HepG2 (cell line): ENCODE measurements at regions not wholly inside any gene's neighbourhood (a gene's known extent, or its start where the extent isn't known, plus 50 kb on each side); places are given as distances from the start of the nearest gene placed in this dataset.

Source experiments
- ATAC-seq: fragments of 200-7000 bp; cut with Tn5 transposase; 3 replicates; pipeline ENCODE4 v1.9.1; 2020; ENCODE audit warnings: mild to moderate bottlenecking, moderate library complexity
- BruUV-seq: library from RNA; stranded (reverse); fragments of 400-500 nt; replicated peaks from 2 replicates; lab custom pipeline; 2021; lab: Mats Ljungman, UMichigan
- CTCF ChIA-PET: fragments of 300-600 bp; formaldehyde crosslinking; extraction: SDS; loops from one replicate; lab custom pipeline; 2021; ENCODE audit warnings: low total read pairs, inconsistent platforms, low intra/inter-chr PET ratio; lab: Yijun Ruan, JAX
- POLR2A ChIA-PET: fragments of 350-600 bp; sonication (Branson Sonifier 250); formaldehyde crosslinking; loops from one replicate; lab custom pipeline; 2020; ENCODE audit warnings: antibody characterized with exemption, inconsistent platforms; lab: Yijun Ruan, JAX
- DNase-seq: peaks from one replicate; pipeline ENCODE4 v3.0.0-alpha.2; 2015; ENCODE audit warnings: low spot score
- FAIRE-seq: peaks from 3 replicates; lab custom pipeline; 2011; peaks lifted over from hg19 to GRCh38; lab: Jason Lieb, UNC
- H2AFZ ChIP-seq: one replicate; pipeline ENCODE4 v1.6.1; 2011; ENCODE audit warnings: low read length, inconsistent platforms
- H3K27ac ChIP-seq: fragments of 300-600 bp; 3 replicates; pipeline ENCODE4 v1.8.0; 2011; ENCODE audit warnings: mixed run types, mild to moderate bottlenecking, mixed read lengths, low read length, inconsistent platforms; ENCODE audit not compliant: insufficient read depth; ENCODE audit errors: extremely low read length
- H3K27me3 ChIP-seq, 2 experiments: fragments of 200-600 bp in 1 of 2; 2 replicates in 1 of 2; 3 replicates in 1 of 2; pipeline versions ENCODE4 v1.6.0 to v1.8.0; 2011; ENCODE audit warnings: low read length in 2 of 2, mild to moderate bottlenecking in 2 of 2, moderate library complexity in 2 of 2, inconsistent platforms in 1 of 2; ENCODE audit not compliant: insufficient read depth in 2 of 2, control insufficient read depth in 1 of 2
- H3K36me3 ChIP-seq, 2 experiments: fragments of 200-600 bp in 1 of 2; replicated peaks in 1 of 2; 2 replicates in 1 of 2; 3 replicates in 1 of 2; pipeline versions ENCODE4 v1.5.1 to v1.8.0; 2011; ENCODE audit warnings: low read length in 2 of 2, inconsistent platforms in 1 of 2; ENCODE audit not compliant: insufficient read depth in 2 of 2, control insufficient read depth in 1 of 2
- H3K4me1 ChIP-seq: 2 replicates; pipeline ENCODE4 v1.5.1; 2012; ENCODE audit warnings: low read length, inconsistent platforms; ENCODE audit not compliant: insufficient read depth
- H3K4me2 ChIP-seq: 2 replicates; pipeline ENCODE4 v1.6.0; 2011; ENCODE audit warnings: low read depth, low read length, inconsistent platforms
- H3K4me3 ChIP-seq, 3 experiments: fragments of 200-600 bp in 1 of 3; sonication (generic), shearing (Covaris generic) in 1 of 3; replicated peaks in 1 of 3; 2 replicates each; pipeline ENCODE4 v1.5.1; 2011 to 2016; ENCODE audit warnings: low read length in 3 of 3, inconsistent platforms in 2 of 3, low read depth in 2 of 3, mild to moderate bottlenecking in 2 of 3, control low read depth in 1 of 3, mixed read lengths in 1 of 3; ENCODE audit not compliant: insufficient read depth in 1 of 3
- H3K79me2 ChIP-seq: one replicate; pipeline ENCODE4 v1.6.1; 2011; ENCODE audit warnings: low read length, inconsistent platforms; ENCODE audit not compliant: insufficient read depth
- H3K9ac ChIP-seq: 2 replicates; pipeline ENCODE4 v1.6.0; 2011; ENCODE audit warnings: mild to moderate bottlenecking, low read depth, low read length, inconsistent platforms; ENCODE audit not compliant: insufficient read depth
- H3K9me3 ChIP-seq: 2 replicates; pipeline ENCODE4 v1.5.1; 2012; ENCODE audit warnings: mild to moderate bottlenecking, low read length
- H4K20me1 ChIP-seq: 2 replicates; pipeline ENCODE4 v1.6.0; 2011; ENCODE audit warnings: inconsistent platforms, mild to moderate bottlenecking, low read length, moderate library complexity; ENCODE audit not compliant: insufficient read depth
- CBX1 ChIP-seq: IDR thresholded peaks from one replicate; pipeline ENCODE4 v1.6.1; 2016; ENCODE audit warnings: antibody characterized with exemption, low read depth
- CREB1 ChIP-seq, 2 experiments: fragments of 450-650 bp in 1 of 2; IDR thresholded peaks; 2 replicates each; pipeline ENCODE4 v1.6.1; 2016 to 2017; ENCODE audit warnings: control low read depth in 1 of 2, mild to moderate bottlenecking in 1 of 2, missing compliant biosample characterization in 1 of 2, missing genetic modification characterization in 1 of 2
- GATA4 ChIP-seq: sonication (generic); IDR thresholded peaks from 2 replicates; pipeline ENCODE4 v1.6.1; 2016; ENCODE audit warnings: antibody characterized with exemption, low read depth, borderline replicate concordance
- KDM5A ChIP-seq: fragments of 200-600 bp; sonication (generic); IDR thresholded peaks from 2 replicates; pipeline ENCODE4 v1.7.0; 2018; ENCODE audit warnings: antibody characterized with exemption, mild to moderate bottlenecking, low read length, borderline replicate concordance
- NFKB2 ChIP-seq: sonication (generic); formaldehyde crosslinking; IDR thresholded peaks from 2 replicates; pipeline ENCODE4 v1.4.0; 2020; ENCODE audit warnings: missing genetic modification reagents, borderline replicate concordance
- SALL1 ChIP-seq: sonication (generic); formaldehyde crosslinking; IDR thresholded peaks from 2 replicates; pipeline ENCODE4 v1.8.0; 2022; ENCODE audit warnings: mild to moderate bottlenecking, missing genetic modification reagents
- SETDB1 ChIP-seq: sonication (generic); formaldehyde crosslinking; IDR thresholded peaks from 2 replicates; pipeline ENCODE4 v1.5.1; 2020; ENCODE audit warnings: missing genetic modification reagents, mild to moderate bottlenecking, borderline replicate concordance
- ZNF280D ChIP-seq: sonication (generic); formaldehyde crosslinking; IDR thresholded peaks from 2 replicates; pipeline ENCODE4 v1.5.1; 2020; ENCODE audit warnings: mild to moderate bottlenecking, missing genetic modification reagents
- ZNF777 ChIP-seq: sonication (generic); formaldehyde crosslinking; IDR thresholded peaks from 2 replicates; pipeline ENCODE4 v1.4.0; 2020; ENCODE audit warnings: missing genetic modification reagents
- WGBS: methylation state at CpG from one replicate; pipeline ENCODE4 v1.1.6; 2017; ENCODE audit warnings: low lambda C conversion rate; 5-methylcytosine and 5-hydroxymethylcytosine counted together
- in situ Hi-C: cut with HindIII; loops from 2 replicates; pipeline ENCODE4 v1.10.0; 2017; ENCODE audit warnings: low pct_unique_long_range_greater_than_20kb; ENCODE audit not compliant: extremely low pct_ligation_motif_present
- intact Hi-C: fragments of 100-400 bp; cut with micrococcal nuclease; formaldehyde crosslinking; loops from one replicate; pipeline ENCODE4 v1.10.0; 2022; ENCODE audit not compliant: unreplicated experiment
- TF ChIP-seq, protein P1 (sequence below): IDR thresholded peaks from 2 replicates; pipeline ENCODE4 v1.6.1; 2018; ENCODE audit warnings: missing genetic modification reagents

- no peak for TF ChIP-seq ZNF777 (CRISPR knock-in tag)
- TF ChIP-seq CREB1 (IDR thresholded peaks at IDR 0.05), result peak; percentile 63; the same call in 1 of the 2 replicates
- no peak for TF ChIP-seq CREB1 (CRISPR knock-in tag; IDR thresholded peaks at IDR 0.05)
- TF ChIP-seq SALL1 (CRISPR knock-in tag), result no peak
- Histone ChIP-seq H2AFZ (no peak overlapping the region), H3K27me3 (no peaks in the 10 kb centered on the region), H4K20me1 (no peaks in the 10 kb centered on the region), H3K9me3 (peaks cover 83% of the 10 kb centered on the region), H3K4me3 (no peak overlapping the region), H3K36me3 (no peaks in the 10 kb centered on the region), H3K79me2 (no peaks in the 10 kb centered on the region), H3K27ac (no peak overlapping the region), H3K9ac (no peak overlapping the region), H3K4me1 (no peaks in the 10 kb centered on the region), H3K4me2 (no peak overlapping the region)
- ATAC-seq (no peak), FAIRE-seq (no peak), DNase-seq (no peak)
- in situ Hi-C loops (no loop called here), intact Hi-C loops (no loop called here)
- ChIA-PET CTCF (no interaction called here), POLR2A (no interaction called here)
- 46% methylated on average over 4 of the region's 4 CpGs for WGBS
- BruUV-seq, result no TSS peak
Measured at GRCh38 chr19:29143183-29143582, 69.8 kb downstream of the UQCRFS1 start.

GRCh38 chr19:29139227-29139626 lies 73.7 kb downstream of the UQCRFS1 start:
- CTCF ChIA-PET, result no interaction called here
- BruUV-seq, result no TSS peak

More at GRCh38 chr19:29139227-29139626, 73.7 kb downstream of the UQCRFS1 start:
- H3K4me2 ChIP-seq, result no peak overlapping the region
- intact Hi-C loops, result no loop called here
- H3K4me1 ChIP-seq, result no peaks in the 10 kb centered on the region
- H3K27ac ChIP-seq, result no peak overlapping the region
- ATAC-seq (no peak), FAIRE-seq (no peak)
- in situ Hi-C loops, result no loop called here
- no peak overlapping the region for H3K4me3 ChIP-seq
- no peak overlapping the region for H2AFZ ChIP-seq
- H3K27me3 ChIP-seq, result no peaks in the 10 kb centered on the region
- TF ChIP-seq NFKB2 (CRISPR knock-in tag) (no peak), KDM5A (0 out of 2 replicates have a peak, but pooled peaks have one; percentile 41), GATA4 (no peak), CBX1 (peak; percentile 25), SETDB1 (CRISPR knock-in tag) (0 out of 2 replicates have a peak, but pooled peaks have one; percentile 31), ZNF280D (CRISPR knock-in tag) (peak; percentile 67; the same call in 1 of the 2 replicates)
- TF ChIP-seq, protein P1, sequence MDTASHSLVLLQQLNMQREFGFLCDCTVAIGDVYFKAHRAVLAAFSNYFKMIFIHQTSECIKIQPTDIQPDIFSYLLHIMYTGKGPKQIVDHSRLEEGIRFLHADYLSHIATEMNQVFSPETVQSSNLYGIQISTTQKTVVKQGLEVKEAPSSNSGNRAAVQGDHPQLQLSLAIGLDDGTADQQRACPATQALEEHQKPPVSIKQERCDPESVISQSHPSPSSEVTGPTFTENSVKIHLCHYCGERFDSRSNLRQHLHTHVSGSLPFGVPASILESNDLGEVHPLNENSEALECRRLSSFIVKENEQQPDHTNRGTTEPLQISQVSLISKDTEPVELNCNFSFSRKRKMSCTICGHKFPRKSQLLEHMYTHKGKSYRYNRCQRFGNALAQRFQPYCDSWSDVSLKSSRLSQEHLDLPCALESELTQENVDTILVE (CRISPR knock-in tag), result no peak
- TF ChIP-seq, all 625 proteins: peak for 4
- no peak overlapping the region for H3K9ac ChIP-seq
- DNase-seq, result no peak
- peaks cover 52% of the 10 kb centered on the region for H3K9me3 ChIP-seq
- no peaks in the 10 kb centered on the region for H3K36me3 ChIP-seq
- no peaks in the 10 kb centered on the region for H4K20me1 ChIP-seq
- POLR2A ChIA-PET, result no interaction called here
- H3K79me2 ChIP-seq, result no peaks in the 10 kb centered on the region
